HG02840 (cell line): ENCODE measurements at regions not wholly inside any gene's neighbourhood (a gene's known extent, or its start where the extent isn't known, plus 50 kb on each side); places are given as distances from the start of the nearest gene placed in this dataset.
"Not testable (repeated sequence)": the region's sequence is repeated elsewhere in the genome, so short reads cannot be mapped to it uniquely, and the experiment has no call there.

ENCODE experiments used
- ATAC-seq: cut with Tn5 transposase; IDR thresholded peaks from one replicate; pipeline ENCODE4 v1.9.1; 2021; ENCODE audit warnings: mild to moderate bottlenecking, moderate library complexity, moderate number of reproducible peaks; ENCODE audit not compliant: unreplicated experiment, low FRiP score

DNA sequence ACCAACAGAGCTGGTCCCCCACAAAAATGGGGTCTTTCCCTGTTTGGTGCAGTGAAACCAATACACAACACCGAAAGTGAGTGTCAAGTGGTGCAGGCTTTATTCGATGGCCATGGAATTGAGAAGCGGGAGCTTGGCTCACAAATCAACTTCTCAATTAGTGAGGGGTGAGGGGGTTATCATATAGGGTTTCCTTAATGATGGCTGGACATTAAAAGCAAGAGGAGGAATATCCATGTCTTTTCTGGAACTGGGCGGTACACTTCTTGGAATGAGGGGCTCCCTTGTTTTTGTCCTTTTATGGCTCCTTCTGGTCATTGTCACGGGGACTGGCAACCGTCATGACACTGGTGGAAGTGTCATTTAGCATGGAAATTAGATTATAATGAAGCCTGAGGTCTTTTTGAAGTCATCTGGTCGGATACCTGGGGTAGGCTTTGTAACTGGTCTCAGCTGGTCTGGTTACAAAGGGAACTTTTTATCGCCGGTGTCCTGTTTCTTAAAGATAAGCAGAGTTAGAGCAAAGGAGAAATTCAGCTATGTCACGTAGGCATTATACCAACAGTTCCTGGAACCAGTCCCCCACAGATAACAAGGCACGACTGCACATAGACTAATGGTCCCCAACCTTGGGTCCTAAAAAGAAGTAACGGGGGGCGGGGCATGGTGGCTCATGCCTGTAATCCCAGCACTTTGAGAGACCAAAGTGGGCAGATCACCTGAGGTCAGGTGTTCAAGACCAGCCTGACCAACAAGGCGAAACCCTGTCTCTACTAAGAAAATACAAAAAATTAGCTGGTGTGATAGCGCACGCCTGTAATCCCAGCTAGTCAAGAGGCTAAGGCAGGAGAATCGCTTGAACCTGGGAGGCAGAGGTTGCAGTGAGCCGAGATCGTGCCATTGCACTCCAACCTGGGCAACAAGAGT, 93.5 kb upstream of the NDUFV2 start:
- ATAC-seq = no peak

DNA sequence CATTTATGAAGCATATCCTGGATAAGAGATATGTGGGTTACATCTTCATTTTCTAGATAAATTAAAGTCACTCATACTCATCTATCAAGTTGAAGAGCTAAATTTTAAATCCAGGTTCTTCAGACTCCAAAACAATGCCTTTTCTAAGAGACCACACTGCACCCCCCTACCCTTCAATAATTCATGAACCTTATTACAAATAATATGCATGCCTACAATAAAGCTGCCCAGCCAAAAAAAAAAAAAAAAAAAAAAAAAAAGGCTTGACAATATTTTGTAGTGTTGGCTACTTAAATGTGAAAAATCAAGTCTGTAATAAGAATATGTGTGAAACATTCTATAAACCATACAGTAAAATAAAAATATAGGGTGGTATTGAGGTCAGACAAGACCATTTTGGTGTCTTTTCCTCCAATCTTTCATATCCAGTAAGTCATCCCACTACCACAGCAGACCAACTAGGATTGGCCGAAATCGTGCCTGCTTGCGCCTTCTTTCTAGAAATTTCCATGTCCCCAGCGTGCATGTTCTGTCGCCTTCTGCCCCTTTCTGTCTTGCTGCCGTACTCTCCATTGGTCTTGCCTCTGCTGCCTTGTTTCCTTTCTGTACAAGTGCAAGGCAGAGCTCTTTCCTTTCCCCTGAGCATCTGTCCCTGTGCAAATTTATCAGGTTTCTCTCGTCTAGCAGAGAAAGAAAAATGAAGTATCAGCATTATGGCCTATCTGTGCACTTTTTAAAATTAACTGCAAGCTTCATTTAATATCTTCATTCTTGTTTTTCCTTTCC, 92.6 kb upstream of the NDUFV2 start:
- no peak for ATAC-seq

DNA sequence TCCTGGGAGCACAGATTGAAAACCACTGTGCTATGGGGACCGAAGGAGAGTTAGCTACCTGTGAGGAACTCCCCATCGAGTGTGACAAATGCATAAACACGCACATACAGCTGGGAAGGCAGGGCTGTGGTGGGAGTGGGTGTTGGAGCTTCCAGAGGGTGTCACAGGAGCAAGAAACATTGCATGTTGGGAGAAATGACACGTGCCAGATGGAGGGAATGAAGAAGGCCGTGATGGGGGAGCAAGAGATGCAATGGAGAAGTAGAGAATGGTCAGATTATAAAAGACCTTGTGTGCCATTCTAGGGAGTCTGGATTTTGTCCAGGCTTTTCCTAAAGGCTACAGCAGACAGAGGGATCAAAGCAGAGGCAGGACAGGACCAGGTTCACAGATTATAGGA, 91.1 kb upstream of the NDUFV2 start:
- ATAC-seq = no peak

DNA sequence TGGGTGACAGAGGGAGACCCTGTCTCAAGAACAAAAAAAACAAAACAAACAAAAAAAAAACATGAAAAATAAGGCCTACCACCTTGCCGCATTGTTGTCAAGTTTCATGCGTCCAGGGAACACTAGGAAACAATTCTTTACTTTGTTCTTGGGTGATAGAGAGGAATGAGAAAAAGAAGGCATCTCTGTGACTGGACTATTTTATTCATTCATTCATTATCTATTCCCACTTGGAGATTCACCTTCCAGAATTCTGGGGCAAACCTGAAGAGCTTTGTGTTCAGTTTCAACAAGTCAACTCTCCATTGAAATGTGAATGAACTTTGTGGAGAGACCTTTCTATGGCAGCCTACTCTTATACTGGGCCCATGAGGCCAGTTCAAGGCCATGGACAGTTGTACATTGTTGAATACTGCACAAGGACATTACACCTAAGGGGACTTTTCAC, 88.5 kb upstream of the NDUFV2 start:
- no peak for ATAC-seq

DNA sequence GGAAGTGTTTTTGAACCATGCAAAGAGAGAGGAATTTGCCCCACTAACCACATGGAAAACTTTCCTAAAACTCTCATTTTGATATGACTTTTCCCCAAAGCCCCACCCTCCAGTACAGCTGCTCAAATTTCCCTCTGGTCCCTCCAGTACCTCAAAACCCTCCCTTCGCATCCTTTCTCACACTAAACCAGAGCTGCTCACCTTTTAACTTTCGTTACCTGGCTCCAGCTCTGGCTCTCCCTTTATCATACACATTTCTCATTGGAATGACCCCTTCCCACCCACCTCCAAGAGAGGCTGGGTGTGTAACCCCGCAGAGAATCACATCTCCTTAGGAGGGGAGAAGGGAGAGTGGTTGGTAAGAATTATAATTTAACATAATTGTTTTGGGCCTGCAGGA, 86.8 kb upstream of the NDUFV2 start:
- no peak for ATAC-seq

DNA sequence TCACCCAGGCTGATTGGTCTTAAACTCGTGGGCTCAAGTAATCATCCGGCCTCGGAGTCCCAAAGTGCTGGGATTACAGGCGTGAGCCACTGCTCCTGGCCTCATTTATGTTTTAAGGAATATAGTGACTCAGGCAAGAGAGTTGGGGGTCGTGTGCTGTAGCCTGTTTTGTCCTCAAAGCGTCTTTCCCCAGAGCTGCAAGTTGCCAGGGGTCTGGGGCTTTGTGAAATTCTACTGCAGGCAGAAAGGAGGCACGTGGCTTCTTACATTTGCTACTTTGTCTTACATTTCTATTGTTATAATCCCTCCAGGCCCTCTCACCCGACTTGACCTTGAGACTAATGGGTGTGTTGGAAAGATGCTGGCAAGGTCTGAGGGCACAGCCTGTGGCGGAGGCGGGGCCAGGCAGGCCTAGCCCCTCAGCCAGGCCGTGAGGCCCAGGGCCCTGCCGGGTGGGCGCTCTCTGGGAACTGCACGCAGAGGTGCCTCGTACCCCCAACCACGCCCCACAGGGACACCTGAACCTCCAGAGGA, 85.8 kb upstream of the NDUFV2 start:
- peak; percentile 13 for ATAC-seq

DNA sequence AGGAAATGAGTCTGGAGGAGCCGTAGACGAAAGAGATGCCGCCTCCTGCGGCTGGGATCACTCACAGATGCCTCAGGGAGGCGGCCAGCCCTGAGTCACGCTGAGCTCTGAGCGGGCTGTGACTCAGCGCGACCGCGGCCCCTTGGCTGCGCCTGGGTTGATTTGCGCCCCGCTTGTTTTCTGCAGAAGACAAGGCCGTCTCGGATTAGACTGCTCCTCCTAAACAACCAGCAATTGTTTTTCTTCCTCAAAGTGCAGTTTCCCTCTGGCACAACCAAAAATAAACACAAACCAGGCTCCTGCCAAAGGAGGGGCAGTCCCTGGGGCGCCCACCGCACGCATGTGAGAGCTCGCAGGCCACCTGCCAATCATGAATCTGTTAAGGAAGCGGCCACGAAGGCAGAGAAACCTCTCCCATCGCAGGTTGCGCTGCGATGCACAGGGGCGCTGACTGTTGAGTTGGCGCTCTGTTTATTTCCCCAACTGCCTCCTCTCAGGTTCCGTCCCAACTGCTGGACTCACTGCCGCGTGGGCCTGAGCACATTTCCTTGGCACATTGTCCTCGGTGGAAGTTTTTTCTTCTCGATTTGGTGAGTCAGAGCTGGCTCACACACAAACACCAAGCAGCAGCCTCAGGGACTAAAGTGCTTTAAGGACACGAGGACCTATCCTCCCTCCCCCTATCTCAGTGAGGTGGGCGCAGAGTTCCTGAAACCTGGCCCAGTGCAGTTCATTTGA, 85.2 kb upstream of the NDUFV2 start:
- ATAC-seq = peak; percentile 82

DNA sequence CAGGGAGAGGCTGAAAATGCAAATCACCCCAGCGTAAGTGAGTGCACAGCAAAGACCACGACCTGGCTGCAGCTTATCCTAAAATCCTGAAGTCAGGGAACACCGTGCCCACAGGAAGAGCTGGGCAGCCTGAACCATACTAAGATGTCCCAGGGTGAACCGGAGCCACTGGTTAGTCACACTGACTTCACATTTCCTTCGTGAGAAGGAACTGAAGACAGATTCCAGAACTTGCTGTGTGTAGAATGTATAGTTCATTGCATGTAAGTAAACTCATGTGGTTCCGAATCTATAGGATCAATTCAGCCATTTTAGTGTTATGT, 84.6 kb upstream of the NDUFV2 start:
- no peak for ATAC-seq

DNA sequence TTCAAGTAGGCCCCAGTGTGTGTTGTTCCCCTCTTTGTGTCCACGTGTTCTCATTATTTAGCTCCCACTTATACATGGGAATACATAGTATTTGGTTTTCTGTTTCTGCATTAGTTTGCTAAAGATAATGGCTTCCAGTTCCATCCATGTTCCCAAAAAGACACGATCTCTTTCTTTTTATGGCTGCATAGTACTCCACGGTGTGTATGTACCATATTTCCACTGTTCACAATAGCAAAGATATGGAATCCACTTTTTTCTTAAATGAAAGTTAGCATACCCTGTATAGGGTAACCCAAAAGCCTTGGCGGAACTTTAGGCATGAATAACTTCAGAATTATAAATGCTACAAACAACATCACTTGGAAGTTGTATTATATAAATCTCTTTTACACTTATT, 83.4 kb upstream of the NDUFV2 start:
- no peak for ATAC-seq

DNA sequence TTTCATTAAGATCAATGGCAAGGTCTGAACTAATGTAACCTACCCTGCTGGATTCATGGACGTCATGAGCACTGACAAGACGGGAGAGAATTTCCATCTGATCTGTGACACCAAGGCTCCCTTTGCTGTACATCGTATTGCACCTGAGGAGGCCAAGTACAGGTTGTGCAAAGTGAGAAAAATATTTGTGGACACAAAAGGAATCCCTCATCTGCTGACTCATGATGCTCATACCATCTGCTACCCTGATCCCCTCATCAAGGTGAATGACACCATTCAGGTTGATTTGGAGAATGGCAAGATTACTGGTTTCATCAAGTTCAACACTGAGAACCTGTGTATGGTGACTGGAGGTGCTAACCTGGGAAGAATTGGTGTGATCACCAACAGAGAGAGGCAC, 82.3 kb upstream of the NDUFV2 start:
- ATAC-seq = no peak

DNA sequence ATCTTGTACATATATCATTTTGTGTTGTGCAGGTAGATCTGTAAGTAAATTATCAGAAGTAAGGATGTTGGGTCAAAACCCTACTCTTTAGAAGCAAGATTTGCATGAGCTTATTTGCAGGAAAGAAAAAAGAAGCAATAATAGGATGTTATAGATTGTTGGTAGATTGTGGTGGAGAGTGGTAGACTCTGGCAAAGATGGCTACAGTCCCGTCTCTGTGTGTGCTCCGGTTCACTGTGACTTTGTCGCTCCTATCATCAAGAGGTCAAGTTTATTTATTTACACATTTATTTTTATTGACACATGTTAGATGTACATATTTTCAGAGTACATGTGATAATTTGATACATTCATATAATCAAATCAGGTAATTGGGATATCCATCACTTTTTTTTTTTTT, 81.0 kb upstream of the NDUFV2 start:
- no peak for ATAC-seq

DNA sequence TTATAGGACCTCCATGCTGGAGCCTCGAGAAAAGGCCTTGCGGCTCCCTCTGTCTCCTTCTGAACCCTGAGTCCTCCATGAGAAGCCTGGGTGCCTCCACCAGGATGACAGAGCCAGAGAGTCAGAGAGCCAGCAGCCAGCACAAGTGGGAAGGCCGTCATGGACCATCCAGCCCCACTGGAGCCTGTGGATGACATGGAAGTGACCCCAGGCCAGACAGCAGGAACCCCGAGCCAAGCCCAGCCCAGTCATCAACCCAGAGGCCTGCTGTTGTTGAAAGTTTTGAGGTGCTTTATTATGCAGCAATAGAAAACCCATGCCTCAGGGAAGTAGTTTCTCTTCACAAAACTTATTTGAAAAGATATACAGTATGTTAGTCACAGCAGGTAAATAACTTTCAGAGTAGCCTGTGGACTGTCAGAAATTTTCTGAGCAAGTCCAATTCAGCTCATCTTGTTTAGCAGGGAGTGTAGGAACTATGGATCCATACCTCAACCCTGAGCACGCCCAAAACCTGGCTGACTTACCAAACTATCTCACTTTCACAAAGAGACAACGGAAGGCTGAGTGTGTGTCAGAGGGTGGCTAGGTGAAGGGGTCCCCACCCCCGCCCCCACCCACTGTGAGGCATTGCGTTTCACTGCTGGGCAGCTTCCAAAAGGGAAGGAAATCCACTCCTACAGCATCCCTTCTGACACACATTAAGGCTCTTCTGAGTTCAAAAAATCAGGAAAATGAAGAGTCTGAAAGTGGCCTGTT, 79.9 kb upstream of the NDUFV2 start:
- no peak for ATAC-seq

DNA sequence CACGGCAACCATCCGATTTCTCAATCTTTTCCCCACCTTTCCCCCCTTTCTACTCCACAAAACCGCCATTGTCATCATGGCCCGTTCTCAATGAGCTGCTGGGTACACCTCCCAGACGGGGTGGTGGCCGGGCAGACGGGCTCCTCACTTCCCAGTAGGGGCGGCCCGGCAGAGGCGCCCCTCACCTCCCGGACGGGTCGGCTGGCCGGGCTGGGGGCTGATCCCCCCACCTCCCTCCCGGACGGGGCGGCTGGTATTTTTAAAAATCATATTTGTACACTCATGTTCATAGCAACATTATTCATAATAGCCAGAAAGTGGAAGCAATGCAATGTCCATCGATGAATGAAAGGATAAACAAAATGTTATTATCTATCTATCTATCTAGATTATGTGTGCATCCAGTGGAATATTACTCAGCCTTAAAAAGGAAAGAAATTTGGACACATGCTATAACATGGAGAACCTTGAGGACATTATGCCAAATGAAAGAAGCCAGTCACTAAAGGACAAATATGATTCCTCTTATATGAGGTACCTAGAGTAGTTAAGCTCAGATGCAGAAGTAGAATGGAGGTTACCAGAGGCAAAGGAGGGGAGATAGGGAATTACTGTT, 78.4 kb upstream of the NDUFV2 start:
- ATAC-seq = not testable (repeated sequence)

DNA sequence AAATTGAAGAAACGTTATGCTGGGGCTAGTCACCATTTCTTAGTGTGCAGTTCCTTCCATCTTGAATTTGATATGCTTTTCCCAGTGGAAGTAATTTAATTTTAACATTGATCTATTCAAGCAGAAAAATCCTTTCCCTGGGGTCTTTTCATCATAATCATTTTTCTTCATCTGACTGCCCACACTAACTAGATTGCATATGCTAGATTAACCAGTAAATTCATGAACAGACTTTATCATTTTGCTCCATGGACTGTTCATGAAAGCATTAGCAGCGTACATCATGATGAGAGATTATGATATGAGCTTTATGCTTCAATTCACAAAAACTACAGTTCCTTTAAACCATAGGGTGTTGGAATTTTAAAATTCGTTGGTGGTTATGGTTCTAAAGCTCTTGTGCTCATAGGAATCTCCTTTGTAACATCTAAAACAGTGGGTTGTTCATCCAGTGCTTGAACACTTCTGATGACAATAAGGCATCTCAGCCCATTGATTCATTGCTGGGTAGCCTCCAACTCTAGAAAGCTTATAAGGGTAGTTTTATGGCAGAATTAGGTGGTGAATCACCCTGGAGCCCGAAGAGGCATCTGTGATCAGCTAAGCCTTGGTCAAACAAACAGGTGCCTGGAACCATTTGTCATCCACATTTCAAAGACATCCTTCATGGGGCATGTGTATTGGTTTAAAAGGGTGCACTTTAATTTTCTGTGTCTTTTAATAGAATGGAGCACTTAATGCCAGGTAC, 77.2 kb upstream of the NDUFV2 start:
- ATAC-seq = no peak

DNA sequence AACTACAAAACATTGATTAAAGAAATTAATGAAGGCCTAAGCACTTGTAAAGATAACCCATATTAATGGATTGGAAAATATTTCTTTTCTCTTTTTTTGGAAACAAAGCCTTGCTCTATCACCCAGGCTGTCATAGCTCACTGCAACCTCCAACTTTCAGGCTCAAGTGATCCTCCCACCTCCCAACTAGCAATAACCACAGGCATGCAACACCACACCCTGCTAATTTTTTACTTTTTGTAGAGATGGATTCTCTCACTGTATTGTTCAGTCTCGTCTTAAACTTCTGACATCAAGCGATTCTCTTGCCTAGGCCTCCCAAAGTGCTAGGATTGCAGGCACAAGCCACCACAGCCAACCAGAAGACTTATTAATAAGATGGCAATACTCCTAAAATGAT, 73.4 kb upstream of the NDUFV2 start:
- ATAC-seq = no peak

DNA sequence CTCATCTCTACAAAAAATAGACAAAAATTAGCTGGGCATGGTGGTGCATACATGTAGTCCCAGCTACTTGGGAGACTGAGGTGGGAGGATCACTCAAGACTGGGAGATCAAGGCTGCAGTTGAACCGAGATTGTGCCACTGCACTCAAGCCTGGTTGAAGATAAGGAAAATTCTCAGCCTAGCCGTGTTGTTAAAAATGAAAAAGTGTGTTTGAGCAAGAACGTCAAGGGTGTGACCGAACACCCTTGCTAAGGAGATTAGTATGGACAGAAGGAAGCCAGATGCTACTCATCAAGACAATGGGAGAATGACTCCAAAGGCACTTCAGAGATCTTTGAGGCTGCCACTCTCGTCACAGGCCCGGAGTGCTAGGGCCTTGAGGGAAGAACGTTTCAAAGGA, 70.0 kb upstream of the NDUFV2 start:
- no peak for ATAC-seq

DNA sequence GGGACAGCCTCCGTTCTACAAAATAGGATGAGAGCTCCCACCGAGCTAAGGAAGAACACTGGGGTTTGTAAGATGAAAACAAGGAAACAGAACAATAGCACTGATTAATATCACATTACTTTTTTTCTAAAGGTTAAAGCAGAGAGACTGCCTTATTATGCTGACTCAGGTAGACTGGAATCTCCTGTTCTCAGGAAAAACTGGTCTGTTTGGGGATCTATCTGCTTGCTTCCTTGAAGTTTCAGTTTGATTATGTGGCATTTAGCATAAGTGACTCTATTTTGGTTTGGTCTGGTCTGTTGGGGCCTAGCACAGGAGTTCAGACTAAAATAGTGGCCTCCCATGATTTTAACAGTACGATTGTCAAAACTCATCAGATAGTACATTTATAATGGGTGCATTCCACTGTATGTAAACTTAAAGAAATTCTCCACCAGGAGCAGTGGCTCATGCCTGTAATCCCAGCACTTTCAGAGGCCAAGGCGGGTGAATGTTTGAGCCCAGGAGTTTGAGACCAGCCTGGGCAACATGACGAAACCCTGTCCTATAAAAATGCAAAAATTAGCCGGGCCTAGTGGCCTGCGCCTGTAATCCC, 64.1 kb upstream of the NDUFV2 start:
- ATAC-seq = no peak

DNA sequence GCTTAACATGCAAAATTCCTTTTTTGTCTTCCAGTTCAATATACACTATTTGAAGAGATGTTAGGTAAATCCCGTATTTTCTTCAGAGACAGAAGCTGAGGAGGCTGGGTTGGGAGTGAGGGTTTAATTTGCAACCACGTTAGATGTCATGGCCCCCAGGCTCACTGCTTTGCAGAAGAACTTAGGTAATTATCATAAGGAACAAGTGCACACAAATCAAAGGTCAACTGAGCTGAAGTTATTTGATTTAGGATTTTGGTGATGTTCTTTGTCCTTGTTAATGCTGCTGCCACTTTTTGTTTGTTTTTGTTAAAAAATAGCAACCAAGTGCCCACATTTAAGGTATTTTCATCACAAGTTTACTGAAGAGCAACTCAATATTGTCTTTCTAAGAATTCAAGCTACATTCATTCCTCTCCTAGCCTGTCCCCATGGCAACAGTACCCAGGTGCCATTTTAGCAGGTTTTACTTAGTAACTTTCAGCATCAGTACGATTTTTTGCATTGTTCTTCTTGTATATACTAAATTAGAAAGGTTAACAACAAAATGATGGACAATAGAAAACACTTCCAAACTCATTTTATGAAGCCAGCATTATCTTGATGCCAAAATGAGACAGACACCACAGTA, 62.9 kb upstream of the NDUFV2 start:
- no peak for ATAC-seq
